Heart right ventricle (tissue), 16 donors: ENCODE measurements at regions not wholly inside any gene's neighbourhood (a gene's known extent, or its start where the extent isn't known, plus 50 kb on each side); places are given as distances from the start of the nearest gene placed in this dataset.

Experiments used
- ATAC-seq, 8 donors: fragments of 200-7000 bp; cut with Tn5 transposase; one replicate each; pipeline ENCODE4 v1.9.1; 2020; ENCODE audit warnings: mild to moderate bottlenecking in 8 of 8, moderate library complexity in 8 of 8, moderate number of reproducible peaks in 1 of 8
- DNase-seq, 2 donors: peaks; one replicate each; pipeline ENCODE4 v3.0.0-alpha.2; 2020
- H3K27ac ChIP-seq, 10 donors: fragments of 200-600 bp; sonication (generic) in 2 of 10; one replicate each; pipeline versions ENCODE4 v1.5.0 to v1.8.0; 2020 to 2022; ENCODE audit warnings: mild to moderate bottlenecking in 3 of 10
- H3K27me3 ChIP-seq, 7 donors: fragments of 200-600 bp; one replicate each; pipeline ENCODE4 v1.8.0; 2021 to 2022; ENCODE audit warnings: mild to moderate bottlenecking in 2 of 7
- H3K36me3 ChIP-seq, 9 donors: fragments of 200-600 bp; sonication (generic) in 1 of 9; one replicate each; pipeline versions ENCODE4 v1.5.0 to v1.8.0; 2020 to 2022; ENCODE audit warnings: mild to moderate bottlenecking in 2 of 9
- H3K4me1 ChIP-seq, 9 donors: fragments of 200-600 bp; sonication (generic) in 1 of 9; one replicate each; pipeline versions ENCODE4 v1.5.0 to v1.8.0; 2020 to 2022; ENCODE audit warnings: mild to moderate bottlenecking in 4 of 9
- H3K4me3 ChIP-seq, 10 donors: fragments of 200-600 bp; sonication (generic) in 2 of 10; one replicate each; pipeline versions ENCODE4 v1.5.0 to v1.8.0; 2020 to 2022; ENCODE audit warnings: mild to moderate bottlenecking in 7 of 10, moderate library complexity in 2 of 10
- H3K9me3 ChIP-seq, 11 donors: fragments of 200-600 bp in 10 of 11; sonication (generic) in 2 of 11; one replicate each; pipeline versions ENCODE4 v1.5.0 to v1.8.0; 2013 to 2022; ENCODE audit warnings: mild to moderate bottlenecking in 2 of 11, control low read depth in 1 of 11, moderate library complexity in 1 of 11
- WGBS, 2 donors: extraction: QIAGEN DNeasy Blood & Tissue Kit; methylation state at CpG; one replicate each; pipeline ENCODE4 v1.1.7; 2013; ENCODE audit warnings: inconsistent platforms in 1 of 2; 5-methylcytosine and 5-hydroxymethylcytosine counted together
- intact Hi-C, 10 donors: fragments of 100-400 bp; cut with DNase I; formaldehyde crosslinking; loops; one replicate each; pipeline versions ENCODE4 v1.11.1 to v1.14.2; 2022
- TF ChIP-seq, protein P1 (sequence below), 9 donors: fragments of 200-600 bp; sonication (generic) in 2 of 9; IDR thresholded peaks; one replicate each; pipeline versions ENCODE4 v1.5.0 to v1.8.0; 2021 to 2022; ENCODE audit warnings: antibody characterized with exemption in 9 of 9, mild to moderate bottlenecking in 5 of 9, moderate library complexity in 1 of 9
- donor health status: Arrhythmogenic right ventricular cardiomyopathy.
- donor health status: ischemic (EF 13 %, LVEDD 7.1; RV severe dilation, severe dysfunction).
- donor health status: healthy with polysubstance abuse.
- donor health status: DM: no; HTN: yes; CAD: no.
- donor health status: DM: no; HTN: no; CAD: no.
- donor health status: ischemic (EF 25% LVEDD 6.9; RV normal size, moderate dysfunction).
- donor health status: ischemic (EF 25% LVEDD 5.7; RV mildly dilated, moderate dysfunction).
- donor health status: healthy.
- donor health status: DM: yes; HTN: yes; CAD: no.
- donor health status: Ischemic cardiomyopathy.
- donor health status: ischemic (EF 35%, LVEDD 5.7; RV mildly dilated, moderate dysfunction).
- donor health status: nonischemic (EF 11% LVEDD 7.7; RV severe dilation, severe dysfunction).
- donor health status: DM: yes; HTN: yes; CAD: no.
- donor health status: PGD.
- donor health status: ischemic (EF 29% LVEDD 5.4; RV normal size, mild dysfunction).
- donor health status: nonischemic (EF 23%, LVEDD 6.1; RV moderate dilation, normal function).

- Histone ChIP-seq H3K4me1 (no peaks in the 10 kb centered on the region), H3K36me3 (no peaks in the 10 kb centered on the region), H3K9me3 (peaks cover 0 to 24% (median 5%) of the 10 kb centered on the region in 11 donors), H3K4me3 (no peak overlapping the region), H3K27ac (no peak overlapping the region), H3K27me3 (no peaks in the 10 kb centered on the region)
- 29 to 33% methylated on average over 1 of the region's 1 CpG for WGBS, 2 donors
- intact Hi-C loops = no loop called here
- ATAC-seq (no peak), DNase-seq (no peak)
- TF ChIP-seq, protein P1, sequence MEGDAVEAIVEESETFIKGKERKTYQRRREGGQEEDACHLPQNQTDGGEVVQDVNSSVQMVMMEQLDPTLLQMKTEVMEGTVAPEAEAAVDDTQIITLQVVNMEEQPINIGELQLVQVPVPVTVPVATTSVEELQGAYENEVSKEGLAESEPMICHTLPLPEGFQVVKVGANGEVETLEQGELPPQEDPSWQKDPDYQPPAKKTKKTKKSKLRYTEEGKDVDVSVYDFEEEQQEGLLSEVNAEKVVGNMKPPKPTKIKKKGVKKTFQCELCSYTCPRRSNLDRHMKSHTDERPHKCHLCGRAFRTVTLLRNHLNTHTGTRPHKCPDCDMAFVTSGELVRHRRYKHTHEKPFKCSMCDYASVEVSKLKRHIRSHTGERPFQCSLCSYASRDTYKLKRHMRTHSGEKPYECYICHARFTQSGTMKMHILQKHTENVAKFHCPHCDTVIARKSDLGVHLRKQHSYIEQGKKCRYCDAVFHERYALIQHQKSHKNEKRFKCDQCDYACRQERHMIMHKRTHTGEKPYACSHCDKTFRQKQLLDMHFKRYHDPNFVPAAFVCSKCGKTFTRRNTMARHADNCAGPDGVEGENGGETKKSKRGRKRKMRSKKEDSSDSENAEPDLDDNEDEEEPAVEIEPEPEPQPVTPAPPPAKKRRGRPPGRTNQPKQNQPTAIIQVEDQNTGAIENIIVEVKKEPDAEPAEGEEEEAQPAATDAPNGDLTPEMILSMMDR (IDR thresholded peaks at IDR 0.05) = no peak
Observed at GRCh38 chr4:65096630-65097029, 573.7 kb downstream of the EPHA5 start.

DNA sequence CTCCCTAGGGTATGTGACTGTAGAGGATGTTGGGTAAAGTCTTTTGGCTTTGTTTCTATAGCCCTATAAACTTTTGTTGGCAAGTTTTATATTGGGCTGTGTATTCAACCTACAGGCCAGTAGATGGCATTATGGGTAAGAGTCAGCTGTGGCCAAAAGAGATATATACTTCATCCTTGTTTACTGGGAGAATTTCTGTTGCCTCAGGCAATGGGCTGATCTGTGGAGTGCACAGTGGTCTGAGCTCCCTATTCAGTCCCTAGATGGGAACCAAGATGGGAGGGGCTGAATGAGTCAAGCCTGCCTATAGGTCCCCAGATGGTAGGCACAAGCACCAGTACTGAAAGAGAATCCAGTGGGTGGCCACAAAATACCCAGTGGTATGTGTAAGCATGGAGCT is 580.6 kb downstream of the EPHA5 start:
- DNase-seq = no peak
- TF ChIP-seq, protein P1 (IDR thresholded peaks at IDR 0.05) = peak in 1 of 9 donors; percentile 27

GRCh38 chr4:65083076-65083475 is 587.2 kb downstream of the EPHA5 start:
- no peak overlapping the region for H3K27ac ChIP-seq
- intact Hi-C loops = no loop called here
- DNase-seq (peak in 1 of 2 donors; percentile 29), ATAC-seq (peak in 7 of 8 donors; percentile 27 to 92 (median 66))
- H3K9me3 ChIP-seq = peaks cover 0 to 7% (median 0%) of the 10 kb centered on the region in 11 donors
- H3K4me1 ChIP-seq = no peaks in the 10 kb centered on the region
- TF ChIP-seq, protein P1 (IDR thresholded peaks at IDR 0.05) = no peak
- no peaks in the 10 kb centered on the region for H3K27me3 ChIP-seq
- WGBS, 2 donors = 4 to 9% methylated on average over 3 of the region's 3 CpGs
- H3K36me3 ChIP-seq = no peaks in the 10 kb centered on the region
- H3K4me3 ChIP-seq = no peak overlapping the region

More for the DNA sequence above, 580.6 kb downstream of the EPHA5 start:
- H3K27me3 ChIP-seq = no peaks in the 10 kb centered on the region
- no peak for ATAC-seq
- no peaks in the 10 kb centered on the region for H3K36me3 ChIP-seq
- no peak overlapping the region for H3K4me3 ChIP-seq
- intact Hi-C loops = no loop called here
- no peaks in the 10 kb centered on the region for H3K4me1 ChIP-seq
- peaks cover 0 to 7% (median 0%) of the 10 kb centered on the region in 11 donors for H3K9me3 ChIP-seq
- no peak overlapping the region for H3K27ac ChIP-seq

DNA sequence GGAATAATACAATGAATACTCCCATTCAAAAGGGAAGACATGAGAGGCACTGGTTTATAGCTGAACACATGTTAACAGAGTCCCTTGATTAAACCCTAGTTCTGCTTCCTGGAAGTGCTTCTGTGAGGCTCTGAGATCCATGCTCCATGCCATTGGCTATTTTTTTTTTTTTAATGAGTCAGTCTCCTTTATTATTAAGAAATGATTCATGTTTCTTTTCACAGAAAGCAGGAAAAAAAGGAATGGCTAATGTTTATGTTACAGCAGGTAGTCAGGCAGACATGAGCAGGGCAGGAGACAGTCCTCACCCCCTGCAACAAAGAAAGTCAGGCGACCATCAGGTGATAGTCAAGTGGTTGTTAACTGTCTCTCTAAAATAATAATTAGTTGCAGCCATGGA is 598.7 kb downstream of the EPHA5 start:
- H3K9me3 ChIP-seq = peaks cover 0 to 24% (median 0%) of the 10 kb centered on the region in 11 donors
- no peak overlapping the region for H3K27ac ChIP-seq
- H3K4me3 ChIP-seq = no peak overlapping the region
- H3K4me1 ChIP-seq = no peaks in the 10 kb centered on the region
- intact Hi-C loops = no loop called here
- 62 to 71% methylated on average over 1 of the region's 1 CpG for WGBS, 2 donors
- TF ChIP-seq, protein P1 (IDR thresholded peaks at IDR 0.05) = no peak
- no peaks in the 10 kb centered on the region for H3K36me3 ChIP-seq
- no peak for DNase-seq
- ATAC-seq = no peak
- no peaks in the 10 kb centered on the region for H3K27me3 ChIP-seq
